HT1080 (cell line): ENCODE measurements at regions not wholly inside any gene's neighbourhood (a gene's known extent, or its start where the extent isn't known, plus 50 kb on each side); places are given as distances from the start of the nearest gene placed in this dataset.

Experiments used
- DNase-seq: peaks from one replicate; pipeline ENCODE4 v3.0.0-alpha.2; 2015; ENCODE audit warnings: low read depth

- no peak for DNase-seq
Observed at GRCh38 chr12:29030006-29030405, 119.1 kb upstream of the FAR2 start.

GRCh38 chr12:29032446-29032845 lies 116.6 kb upstream of the FAR2 start:
- DNase-seq: no peak

- no peak for DNase-seq
Observed at GRCh38 chr12:29033519-29033918, 115.6 kb upstream of the FAR2 start.

- DNase-seq: no peak
Observed at GRCh38 chr12:29035112-29035511, 114.0 kb upstream of the FAR2 start.

GRCh38 chr12:29039013-29039412 lies 110.1 kb upstream of the FAR2 start:
- DNase-seq: no peak

- DNase-seq: peak; percentile 71
Observed at GRCh38 chr12:29041621-29042020, 107.5 kb upstream of the FAR2 start.

- no peak for DNase-seq
Observed at GRCh38 chr12:29043069-29043468, 106.0 kb upstream of the FAR2 start.

- no peak for DNase-seq
Observed at GRCh38 chr12:29044799-29045198, 104.3 kb upstream of the FAR2 start.

- DNase-seq: no peak
Observed at GRCh38 chr12:29048787-29049186, 100.3 kb upstream of the FAR2 start.

- DNase-seq: no peak
Observed at GRCh38 chr12:29050503-29050902, 98.6 kb upstream of the FAR2 start.

GRCh38 chr12:29051221-29051620 lies 97.9 kb upstream of the FAR2 start:
- no peak for DNase-seq

GRCh38 chr12:29053567-29053966 lies 95.5 kb upstream of the FAR2 start:
- DNase-seq: no peak

- DNase-seq: no peak
Observed at GRCh38 chr12:29054858-29055663, 94.0 kb upstream of the FAR2 start.

GRCh38 chr12:29066011-29066588 lies 83.0 kb upstream of the FAR2 start:
- DNase-seq: peak; percentile 31

GRCh38 chr12:29067430-29067829 lies 81.6 kb upstream of the FAR2 start:
- no peak for DNase-seq

GRCh38 chr12:29070309-29070708 lies 78.8 kb upstream of the FAR2 start:
- DNase-seq: no peak

GRCh38 chr12:29071099-29071498 lies 78.0 kb upstream of the FAR2 start:
- no peak for DNase-seq

GRCh38 chr12:29072631-29073030 lies 76.4 kb upstream of the FAR2 start:
- DNase-seq: no peak

- peak; percentile 35 for DNase-seq
Observed at GRCh38 chr12:29073631-29074239, 75.3 kb upstream of the FAR2 start.

- DNase-seq: no peak
Observed at GRCh38 chr12:29081101-29081500, 68.0 kb upstream of the FAR2 start.

GRCh38 chr12:29082522-29082921 lies 66.6 kb upstream of the FAR2 start:
- no peak for DNase-seq

- no peak for DNase-seq
Observed at GRCh38 chr12:29086325-29087271, 62.5 kb upstream of the FAR2 start.
